PFSK-1 (cell line): ENCODE measurements at regions not wholly inside any gene's neighbourhood (a gene's known extent, or its start where the extent isn't known, plus 50 kb on each side); places are given as distances from the start of the nearest gene placed in this dataset.

Experiments used
- FOXP2 ChIP-seq: optimal IDR thresholded peaks from 2 replicates; pipeline ENCODE3; 2011; ENCODE audit warnings: borderline replicate concordance, control low read depth, inconsistent platforms; ENCODE audit not compliant: insufficient read depth; ENCODE audit errors: extremely low read length, extremely low read depth
- POLR2AphosphoS5 ChIP-seq: IDR thresholded peaks from 2 replicates; pipeline ENCODE4 v1.6.1; 2012; ENCODE audit warnings: low read depth, mild to moderate bottlenecking, control low read depth, low read length, moderate library complexity
- SIN3A ChIP-seq: IDR thresholded peaks from 2 replicates; pipeline ENCODE4 v1.6.1; 2012; ENCODE audit warnings: mild to moderate bottlenecking, low read length, moderate library complexity, borderline replicate concordance; ENCODE audit not compliant: insufficient read depth
- TAF1 ChIP-seq: IDR thresholded peaks from 2 replicates; pipeline ENCODE4 v1.6.1; 2012; ENCODE audit warnings: low read length, control low read depth, borderline replicate concordance; ENCODE audit not compliant: insufficient read depth
- TF ChIP-seq, protein P1 (sequence below), 2 experiments: IDR thresholded peaks; 2 replicates each; pipeline versions ENCODE4 v1.6.1 to v1.8.0; 2011 to 2012; ENCODE audit warnings: low read depth in 2 of 2, low read length in 2 of 2, control low read depth in 1 of 2, inconsistent platforms in 1 of 2, mild to moderate bottlenecking in 1 of 2, moderate library complexity in 1 of 2; ENCODE audit not compliant: insufficient read depth in 1 of 2

DNA sequence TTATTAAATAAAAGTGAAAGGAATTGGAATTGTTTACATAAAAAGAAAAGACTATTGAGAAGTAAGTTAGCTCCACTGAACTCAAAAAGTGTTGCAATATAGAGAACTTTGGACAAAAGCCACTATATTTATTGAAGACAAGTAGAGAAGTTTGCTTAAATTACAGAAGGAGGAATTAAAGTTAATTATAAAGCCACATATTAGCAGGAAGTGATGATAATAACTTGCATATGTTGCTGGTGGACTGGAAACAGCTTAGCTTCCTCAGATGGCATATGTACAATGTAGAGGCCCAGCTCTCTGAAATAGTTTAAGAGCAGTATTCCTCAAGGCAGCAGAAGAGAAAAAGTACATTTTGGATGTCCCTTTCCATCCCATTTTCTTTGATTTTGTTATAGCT, 400.7 kb downstream of the GATA3 start:
- TF ChIP-seq SIN3A, result no peak
- no peak for TF ChIP-seq FOXP2
- TF ChIP-seq TAF1, result no peak

DNA sequence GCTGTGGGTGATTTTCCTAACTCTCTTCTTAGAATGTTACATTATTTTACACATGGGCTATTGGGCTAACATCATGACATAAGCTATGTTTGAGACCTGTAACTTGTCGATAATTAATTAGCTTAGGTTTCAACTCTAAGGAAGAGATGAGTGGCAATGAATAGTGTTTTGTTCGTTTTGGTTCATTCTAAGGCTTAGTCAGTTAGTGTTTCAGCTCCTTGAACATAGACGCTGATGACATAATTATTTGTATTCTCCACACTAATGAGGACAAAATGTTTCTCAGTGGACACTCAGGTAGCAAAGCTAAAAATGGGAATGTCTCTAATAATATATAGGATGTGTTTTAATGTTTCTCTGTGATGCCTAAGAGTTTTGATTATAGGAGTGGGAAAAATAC, 401.9 kb downstream of the GATA3 start:
- no peak for TF ChIP-seq TAF1
- TF ChIP-seq, protein P1, sequence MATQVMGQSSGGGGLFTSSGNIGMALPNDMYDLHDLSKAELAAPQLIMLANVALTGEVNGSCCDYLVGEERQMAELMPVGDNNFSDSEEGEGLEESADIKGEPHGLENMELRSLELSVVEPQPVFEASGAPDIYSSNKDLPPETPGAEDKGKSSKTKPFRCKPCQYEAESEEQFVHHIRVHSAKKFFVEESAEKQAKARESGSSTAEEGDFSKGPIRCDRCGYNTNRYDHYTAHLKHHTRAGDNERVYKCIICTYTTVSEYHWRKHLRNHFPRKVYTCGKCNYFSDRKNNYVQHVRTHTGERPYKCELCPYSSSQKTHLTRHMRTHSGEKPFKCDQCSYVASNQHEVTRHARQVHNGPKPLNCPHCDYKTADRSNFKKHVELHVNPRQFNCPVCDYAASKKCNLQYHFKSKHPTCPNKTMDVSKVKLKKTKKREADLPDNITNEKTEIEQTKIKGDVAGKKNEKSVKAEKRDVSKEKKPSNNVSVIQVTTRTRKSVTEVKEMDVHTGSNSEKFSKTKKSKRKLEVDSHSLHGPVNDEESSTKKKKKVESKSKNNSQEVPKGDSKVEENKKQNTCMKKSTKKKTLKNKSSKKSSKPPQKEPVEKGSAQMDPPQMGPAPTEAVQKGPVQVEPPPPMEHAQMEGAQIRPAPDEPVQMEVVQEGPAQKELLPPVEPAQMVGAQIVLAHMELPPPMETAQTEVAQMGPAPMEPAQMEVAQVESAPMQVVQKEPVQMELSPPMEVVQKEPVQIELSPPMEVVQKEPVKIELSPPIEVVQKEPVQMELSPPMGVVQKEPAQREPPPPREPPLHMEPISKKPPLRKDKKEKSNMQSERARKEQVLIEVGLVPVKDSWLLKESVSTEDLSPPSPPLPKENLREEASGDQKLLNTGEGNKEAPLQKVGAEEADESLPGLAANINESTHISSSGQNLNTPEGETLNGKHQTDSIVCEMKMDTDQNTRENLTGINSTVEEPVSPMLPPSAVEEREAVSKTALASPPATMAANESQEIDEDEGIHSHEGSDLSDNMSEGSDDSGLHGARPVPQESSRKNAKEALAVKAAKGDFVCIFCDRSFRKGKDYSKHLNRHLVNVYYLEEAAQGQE (IDR thresholded peaks at IDR 0.05; ENCODE audit: insufficient read depth in 1 of 2, low read depth in 2 of 2, low read length in 2 of 2), result no peak
- no peak for TF ChIP-seq SIN3A
- TF ChIP-seq POLR2AphosphoS5, result no peak
- TF ChIP-seq FOXP2, result no peak

DNA sequence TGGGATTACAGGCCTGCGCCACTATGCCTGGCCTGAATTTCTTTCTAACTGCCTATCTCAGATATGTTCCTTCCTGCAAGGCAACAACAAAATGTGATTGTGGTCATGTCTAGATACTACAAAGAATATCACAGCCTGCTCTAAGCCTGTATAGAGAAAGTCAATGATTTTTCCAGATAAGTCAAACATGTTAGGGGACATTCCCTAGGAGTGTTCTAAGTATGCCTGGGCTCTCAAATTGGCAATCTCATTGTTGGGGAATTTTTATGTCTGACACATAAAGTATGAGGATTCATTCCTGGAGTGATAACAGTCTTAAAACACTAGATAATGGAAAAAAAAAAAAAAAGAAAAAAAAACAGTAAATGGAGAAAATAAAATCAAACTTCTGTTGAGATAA, 406.1 kb downstream of the GATA3 start:
- TF ChIP-seq POLR2AphosphoS5, result no peak
- TF ChIP-seq TAF1, result no peak
- TF ChIP-seq, protein P1 (IDR thresholded peaks at IDR 0.05; ENCODE audit: insufficient read depth in 1 of 2, low read depth in 2 of 2, low read length in 2 of 2), result no peak
- TF ChIP-seq FOXP2, result no peak
- no peak for TF ChIP-seq SIN3A

DNA sequence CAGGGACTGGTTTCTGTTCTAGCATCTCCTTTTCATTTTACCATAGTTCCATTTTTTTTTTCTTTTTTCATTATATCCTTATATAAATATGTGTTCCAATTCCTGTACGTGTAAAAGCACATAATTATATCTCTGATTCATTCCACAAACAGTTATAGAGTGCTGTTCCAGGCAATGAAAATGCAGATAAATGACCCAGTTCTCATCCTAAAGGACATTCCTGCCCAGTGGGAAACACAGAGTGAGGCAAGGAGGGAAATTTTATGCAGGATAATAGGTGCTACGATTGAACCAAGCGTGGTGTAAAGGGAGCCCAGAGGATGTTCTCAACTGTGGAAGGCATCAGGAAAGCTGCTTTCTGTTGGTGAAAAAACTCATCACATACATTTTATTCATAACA, 408.1 kb downstream of the GATA3 start:
- TF ChIP-seq SIN3A, result no peak
- no peak for TF ChIP-seq FOXP2
- TF ChIP-seq, protein P1 (IDR thresholded peaks at IDR 0.05; ENCODE audit: insufficient read depth in 1 of 2, low read depth in 2 of 2, low read length in 2 of 2), result no peak
- no peak for TF ChIP-seq POLR2AphosphoS5
- TF ChIP-seq TAF1, result no peak

DNA sequence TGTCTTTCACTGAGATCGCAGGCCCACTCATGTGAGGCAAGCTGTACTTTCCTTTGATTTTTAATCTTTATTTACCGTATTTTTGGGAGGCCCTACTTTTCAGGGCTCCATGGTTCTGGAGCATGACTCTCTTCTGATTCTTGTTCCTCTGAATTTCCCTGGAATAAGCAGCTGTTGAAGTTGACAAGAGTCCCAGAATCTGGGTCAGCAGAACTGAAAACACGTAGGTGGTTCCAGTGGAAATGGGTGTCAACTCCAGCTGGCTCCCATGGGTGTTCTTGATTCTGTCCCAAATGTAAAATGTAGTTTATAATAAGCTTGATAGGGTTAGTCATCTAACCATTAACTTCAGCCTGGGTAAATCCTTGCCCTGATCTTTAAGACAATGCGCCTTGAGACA, 409.4 kb downstream of the GATA3 start:
- TF ChIP-seq POLR2AphosphoS5, result no peak
- no peak for TF ChIP-seq FOXP2
- TF ChIP-seq SIN3A, result no peak
- TF ChIP-seq, protein P1 (IDR thresholded peaks at IDR 0.05; ENCODE audit: insufficient read depth in 1 of 2, low read depth in 2 of 2, low read length in 2 of 2), result no peak
- no peak for TF ChIP-seq TAF1

DNA sequence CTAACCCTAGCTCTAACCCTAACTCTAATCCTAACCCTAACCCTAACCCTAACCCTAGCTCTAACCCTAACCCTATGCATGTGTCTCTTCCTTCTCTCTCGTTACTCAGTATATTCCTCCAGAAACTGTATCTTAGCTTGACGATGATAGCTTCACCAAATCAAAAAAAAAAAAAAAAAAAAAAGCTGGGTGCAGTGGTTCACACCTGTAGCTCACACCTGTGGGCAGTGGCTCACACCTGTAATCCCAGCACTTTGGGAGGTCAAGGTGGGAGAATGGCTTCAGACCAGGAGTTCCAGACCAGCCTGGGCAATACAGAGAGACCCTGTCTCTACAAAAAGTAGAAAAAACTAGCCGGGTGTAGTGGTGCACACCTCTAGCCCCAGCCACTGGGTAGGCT, 414.0 kb downstream of the GATA3 start:
- TF ChIP-seq TAF1 (no peak), POLR2AphosphoS5 (no peak), SIN3A (no peak), FOXP2 (no peak)
- TF ChIP-seq, protein P1 (IDR thresholded peaks at IDR 0.05; ENCODE audit: insufficient read depth in 1 of 2, low read depth in 2 of 2, low read length in 2 of 2), result no peak
